Stromal cell of bone marrow (primary cell): ENCODE measurements at regions not wholly inside any gene's neighbourhood (a gene's known extent, or its start where the extent isn't known, plus 50 kb on each side); places are given as distances from the start of the nearest gene placed in this dataset.

Experiments
- DNase-seq: peaks from one replicate; pipeline ENCODE4 v3.0.0-alpha.2; 2012; ENCODE audit warnings: low read depth

DNA sequence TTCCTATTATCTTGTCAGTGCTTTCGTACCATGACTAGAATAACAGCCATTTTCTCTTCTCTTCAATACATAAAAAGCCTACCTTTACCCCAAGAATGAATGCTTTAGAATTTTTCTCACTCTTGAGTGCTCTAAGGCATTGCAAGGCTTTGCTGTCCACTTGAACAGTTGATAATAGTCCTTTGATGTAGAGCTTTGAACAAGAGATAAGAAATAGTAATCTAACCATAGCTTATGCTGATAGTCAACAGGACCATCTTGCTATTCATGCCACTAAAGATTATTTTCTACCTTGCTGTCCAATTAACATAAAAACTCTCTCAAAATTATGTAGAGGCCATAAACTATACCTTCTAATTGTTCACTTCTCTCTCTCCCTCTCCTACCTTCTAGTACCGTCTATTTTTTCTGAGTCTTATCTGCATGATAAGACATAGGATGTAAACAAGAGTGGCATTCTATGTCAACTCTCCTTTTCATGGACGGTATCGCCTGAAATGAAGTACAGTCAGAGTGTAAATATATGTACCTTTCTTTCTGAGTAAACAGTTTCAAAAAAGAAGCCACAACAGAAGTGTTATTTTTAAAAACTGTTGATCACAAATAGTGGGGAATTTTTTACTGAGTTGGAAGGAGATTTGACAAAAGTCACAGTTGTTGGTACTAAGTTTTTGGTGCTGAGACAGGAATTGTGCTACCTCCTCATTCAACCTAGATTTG is 297.9 kb downstream of the NDFIP2 start:
- DNase-seq: no peak

DNA sequence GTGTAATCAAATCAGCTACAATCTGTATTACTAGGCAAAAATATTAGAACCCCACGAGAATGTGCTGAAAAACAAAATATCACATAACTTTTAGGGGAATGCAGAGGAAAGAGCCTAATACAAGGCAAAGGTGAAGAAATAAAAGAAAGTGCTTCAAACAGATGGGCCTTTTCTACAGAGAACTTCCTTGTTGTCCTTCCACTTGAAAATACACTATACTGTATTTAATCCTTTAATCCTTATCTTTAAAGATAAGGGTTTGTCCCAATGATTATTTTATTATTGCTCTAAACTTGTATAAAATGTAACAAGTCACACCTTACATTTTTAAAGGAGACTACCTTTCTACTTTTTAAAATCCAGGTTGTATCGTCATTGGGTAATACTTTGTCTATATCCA is 296.5 kb downstream of the NDFIP2 start:
- DNase-seq: no peak

DNA sequence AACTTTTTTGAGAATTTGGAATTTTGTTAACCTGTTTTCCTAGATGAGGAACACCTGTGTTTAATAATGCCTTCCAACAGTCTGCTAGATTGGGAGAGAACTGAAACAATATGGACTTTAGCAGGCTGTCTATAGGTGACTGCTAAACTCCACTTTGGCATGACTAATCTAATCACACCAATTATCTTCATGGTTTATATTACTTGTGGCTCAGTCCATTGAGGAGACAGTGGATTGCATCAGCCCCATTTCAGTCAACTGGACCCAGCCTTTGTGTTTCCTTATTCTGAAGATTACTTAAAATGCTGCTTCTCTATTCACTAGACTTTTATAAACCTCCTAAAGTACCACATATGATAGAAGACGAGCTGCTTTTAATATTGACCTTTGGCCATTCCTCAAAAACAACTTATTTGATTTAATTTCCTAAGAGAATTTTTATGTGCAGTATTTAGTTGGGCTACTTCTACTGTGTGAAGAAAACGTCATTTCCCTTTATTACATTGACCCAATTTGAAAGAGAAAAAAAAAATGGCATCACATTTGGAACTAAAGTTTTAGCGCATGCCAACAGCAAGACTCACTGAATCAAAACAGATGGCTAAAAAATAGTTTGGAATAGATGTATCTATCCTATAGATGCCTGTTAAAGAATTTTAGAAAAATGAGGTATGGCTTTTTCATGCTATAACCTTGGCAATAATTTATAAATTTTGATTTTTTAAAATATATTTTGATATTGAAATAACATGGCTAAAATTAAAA is 295.8 kb downstream of the NDFIP2 start:
- no peak for DNase-seq

DNA sequence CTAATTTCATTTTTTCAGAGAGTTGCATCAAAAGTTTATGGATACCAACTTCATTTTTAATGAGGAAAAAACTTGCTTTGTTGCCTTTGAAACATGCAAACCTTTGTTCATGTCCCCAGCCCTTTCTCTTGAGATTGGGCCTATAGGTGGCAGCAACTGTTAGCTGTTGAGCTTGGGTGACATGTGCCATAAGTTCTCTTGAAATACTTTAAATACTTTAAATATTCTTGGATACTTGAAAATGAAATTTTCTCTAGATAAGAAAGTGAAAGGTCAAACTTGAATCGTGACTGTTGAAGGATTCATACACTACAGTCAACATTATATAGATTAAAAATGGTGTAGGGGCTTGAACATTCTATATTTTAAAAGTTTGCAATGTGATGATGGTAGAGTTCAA is 294.9 kb downstream of the NDFIP2 start:
- DNase-seq: peak; percentile 65

DNA sequence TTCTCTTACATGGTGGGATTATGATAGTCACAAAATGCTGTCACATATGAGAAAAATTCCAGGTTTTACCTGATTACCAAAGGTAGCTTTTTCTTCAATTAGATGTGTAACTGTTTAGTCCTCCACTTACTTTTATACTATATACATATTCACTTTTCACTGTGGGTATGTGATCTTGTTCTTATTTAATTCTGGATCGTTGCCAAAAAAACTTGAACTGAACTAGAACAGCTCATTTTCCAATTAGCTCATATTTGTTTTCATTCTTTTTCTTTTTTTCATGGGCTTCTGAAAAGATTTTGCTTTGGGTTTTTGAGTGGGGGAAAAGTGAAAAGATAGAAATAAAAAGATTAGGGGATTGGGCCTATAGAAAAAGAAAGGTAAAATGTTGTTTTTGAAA is 291.9 kb downstream of the NDFIP2 start:
- DNase-seq: no peak

DNA sequence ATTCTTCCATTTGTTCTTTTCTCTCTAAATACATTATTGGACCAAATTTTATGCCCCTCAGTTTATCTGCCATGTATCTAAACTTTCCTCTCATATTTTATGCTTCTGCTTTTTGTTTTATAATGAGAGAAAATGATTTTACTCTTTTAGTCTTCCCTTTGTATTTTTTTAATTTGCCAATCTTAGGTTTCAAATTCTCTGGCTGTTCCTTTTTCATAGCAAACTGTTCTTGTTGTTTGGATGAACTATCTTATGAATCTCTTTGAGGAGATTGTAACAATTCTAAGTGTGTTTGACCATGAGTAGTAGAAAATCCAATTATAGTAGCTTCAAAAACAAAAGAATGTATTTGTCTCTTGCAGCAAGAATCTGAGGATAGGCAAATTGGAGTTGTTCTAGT is 290.5 kb downstream of the NDFIP2 start:
- no peak for DNase-seq

DNA sequence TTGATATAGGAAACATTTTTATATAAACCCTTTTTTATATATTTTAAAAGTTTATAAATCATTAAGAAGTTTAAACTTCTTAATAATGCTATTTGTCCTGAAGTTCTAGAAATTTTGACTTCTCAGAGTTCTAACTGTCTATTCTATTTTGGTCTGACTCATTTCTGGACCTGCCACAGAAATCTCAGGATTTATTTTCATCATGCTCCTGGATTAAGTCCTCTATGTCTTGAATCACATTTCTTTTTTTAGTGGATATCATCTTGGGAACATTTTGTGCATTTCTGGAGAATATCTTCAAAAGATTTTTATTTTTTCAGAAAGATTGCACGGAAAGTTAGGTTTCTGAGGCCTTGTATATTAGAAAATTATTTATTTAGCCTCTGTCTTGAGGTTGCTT is 289.1 kb downstream of the NDFIP2 start:
- no peak for DNase-seq

DNA sequence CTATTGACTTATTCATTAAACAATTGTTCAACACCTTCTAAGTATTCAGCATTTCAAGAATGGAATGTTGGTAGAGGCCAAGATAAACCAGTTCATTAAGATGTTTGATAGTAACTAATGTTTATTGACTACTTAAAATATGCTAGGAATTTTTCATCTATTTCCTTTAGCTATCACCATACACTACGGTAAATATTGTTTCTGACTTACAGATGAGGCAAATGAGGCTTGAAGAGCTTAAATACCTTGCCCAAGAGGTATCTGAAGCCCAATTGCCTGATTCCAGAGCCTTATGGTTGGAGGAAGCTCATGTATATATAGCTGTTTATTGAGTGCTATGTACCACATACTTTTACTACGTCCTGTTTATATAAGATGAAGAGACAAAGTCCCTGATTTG is 286.2 kb downstream of the NDFIP2 start:
- DNase-seq: no peak

DNA sequence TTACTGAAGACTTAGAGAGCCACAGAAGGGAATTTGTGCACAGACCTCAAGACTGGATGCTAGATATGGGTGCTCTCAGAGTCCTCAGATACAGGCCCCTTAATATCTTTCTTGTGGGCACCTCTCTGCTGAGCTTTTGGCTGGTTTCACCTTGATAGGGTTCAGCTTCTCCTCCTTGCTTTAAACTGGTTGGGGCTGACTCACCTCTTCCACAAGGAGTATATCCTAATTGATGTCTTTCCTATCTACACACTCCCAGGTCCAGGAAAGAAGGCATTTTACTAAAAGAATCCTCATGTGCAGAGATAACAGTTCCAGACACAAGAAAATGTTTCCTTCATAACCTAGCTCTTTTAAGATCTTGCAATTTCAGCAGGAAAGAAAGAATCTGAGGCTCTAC is 284.4 kb downstream of the NDFIP2 start:
- DNase-seq: no peak

DNA sequence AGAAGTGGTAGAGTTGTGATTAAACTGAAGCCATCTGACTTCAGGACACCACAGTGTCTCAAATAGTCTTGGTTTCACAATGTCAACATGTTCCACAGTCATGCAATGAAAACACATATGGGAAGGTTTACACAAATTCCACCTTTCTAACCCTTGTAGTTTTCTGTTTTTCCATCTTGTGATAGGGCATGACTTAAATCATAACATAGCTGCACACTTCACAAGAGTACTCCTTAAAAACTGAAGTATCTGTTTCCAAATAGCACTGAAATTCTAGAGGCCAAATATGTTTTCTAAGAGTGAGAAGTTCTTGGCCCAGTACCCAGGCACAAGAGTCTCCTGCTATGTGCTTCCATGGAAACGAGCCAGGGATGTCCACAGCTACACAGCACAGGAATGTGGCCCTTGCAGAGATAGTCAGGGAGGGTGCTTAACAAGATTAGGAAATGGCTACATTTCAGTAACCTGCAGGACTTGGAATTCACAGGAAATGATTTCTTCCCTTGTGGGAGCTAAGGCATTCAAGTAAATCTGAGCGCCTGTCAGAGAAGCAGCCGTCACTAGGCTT is 269.1 kb downstream of the NDFIP2 start:
- DNase-seq: peak; percentile 61

DNA sequence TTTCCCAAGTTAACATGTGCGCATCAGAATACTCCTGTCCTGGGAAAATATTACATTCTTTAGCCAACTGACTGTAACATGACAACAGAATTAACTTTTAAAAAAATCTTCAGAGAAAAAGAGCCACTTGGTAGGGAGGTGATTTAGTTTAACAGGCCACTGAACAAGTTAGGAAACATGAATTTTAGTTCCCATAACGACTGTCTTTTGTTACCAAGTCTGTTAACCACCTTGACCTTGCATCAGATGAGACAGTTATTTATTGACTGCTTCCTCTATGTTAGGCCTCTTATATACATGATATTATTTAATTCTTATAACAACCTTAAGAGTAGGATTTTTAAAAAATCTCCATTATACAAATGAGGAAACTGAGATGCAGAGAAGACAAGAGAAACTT is 268.6 kb downstream of the NDFIP2 start:
- no peak for DNase-seq

DNA sequence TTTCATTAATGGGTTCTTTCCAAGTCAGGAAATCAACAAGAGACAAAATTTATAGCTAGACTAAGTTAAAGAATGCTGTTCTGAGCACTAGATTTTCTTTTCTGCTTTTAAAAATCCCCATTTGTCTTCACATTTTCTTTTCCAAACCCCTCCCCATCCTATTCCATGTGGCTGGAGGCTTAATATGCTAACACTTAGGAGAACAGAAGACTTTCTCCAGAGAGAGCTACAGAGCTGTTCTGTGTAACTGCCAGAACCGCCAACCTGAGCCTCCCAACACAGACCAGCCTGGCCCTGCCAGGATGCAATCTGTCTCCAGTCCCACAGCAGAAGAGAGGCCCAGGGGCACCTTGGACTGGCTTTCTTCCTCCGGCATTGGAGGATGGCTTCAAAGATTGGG is 264.1 kb downstream of the NDFIP2 start:
- DNase-seq: no peak

DNA sequence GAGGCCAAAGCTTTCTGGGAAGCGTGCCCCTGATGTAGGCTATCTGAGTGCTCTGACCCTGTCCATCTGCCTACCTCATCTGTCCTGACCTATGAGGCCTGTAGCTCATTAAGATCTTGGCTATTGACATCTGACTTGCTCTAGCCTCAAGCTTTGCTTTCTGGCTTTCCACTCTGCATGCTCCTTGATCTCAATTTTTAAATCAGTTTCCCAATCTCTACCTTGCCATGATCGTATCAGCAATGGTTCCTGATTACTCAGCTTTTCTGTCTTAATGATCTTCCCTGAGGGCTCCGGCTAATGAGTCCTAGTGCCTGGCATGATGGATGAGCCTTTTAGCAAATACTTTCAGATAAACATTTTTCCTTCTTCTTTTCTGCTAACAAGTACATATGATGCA is 262.0 kb downstream of the NDFIP2 start:
- no peak for DNase-seq

DNA sequence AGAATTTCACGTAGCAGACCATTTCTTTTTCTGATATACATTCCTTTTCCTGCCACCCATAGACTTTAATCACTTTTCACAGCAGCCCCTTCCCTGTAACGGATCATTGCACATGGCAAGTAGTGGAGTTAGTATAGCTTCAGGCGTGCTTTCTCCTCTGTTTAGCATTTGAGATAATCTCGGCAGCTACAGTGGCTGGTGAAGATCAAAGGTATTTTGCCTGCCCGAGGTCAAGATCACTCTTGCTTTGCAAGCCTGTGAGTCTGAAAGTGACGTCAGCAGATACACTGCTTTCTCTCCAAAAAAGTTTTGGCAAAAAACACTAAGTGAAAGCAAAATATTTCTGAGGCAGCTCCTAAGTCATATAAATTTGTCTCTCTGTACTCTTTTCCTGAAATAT is 260.0 kb downstream of the NDFIP2 start:
- peak; percentile 19 for DNase-seq

DNA sequence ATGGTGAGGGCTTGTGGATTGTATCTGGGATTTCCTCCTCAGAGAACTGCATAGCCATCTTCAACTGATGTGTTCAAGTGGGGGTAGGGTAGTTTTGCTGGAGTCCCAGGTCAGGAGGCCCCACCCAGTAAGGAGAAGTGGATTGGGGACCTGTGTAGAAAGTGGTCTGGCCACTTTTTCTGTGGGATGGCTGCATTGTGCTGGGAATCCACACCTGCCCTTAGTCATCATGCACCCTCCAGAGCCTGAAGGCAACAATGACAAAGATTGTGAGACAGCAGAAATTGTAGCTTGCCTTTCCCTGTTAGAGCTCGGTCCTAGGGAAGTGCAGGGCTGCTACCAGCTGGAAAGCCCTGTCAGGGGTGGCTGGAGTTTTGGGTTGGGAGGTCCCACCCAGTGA is 255.4 kb downstream of the NDFIP2 start:
- no peak for DNase-seq

DNA sequence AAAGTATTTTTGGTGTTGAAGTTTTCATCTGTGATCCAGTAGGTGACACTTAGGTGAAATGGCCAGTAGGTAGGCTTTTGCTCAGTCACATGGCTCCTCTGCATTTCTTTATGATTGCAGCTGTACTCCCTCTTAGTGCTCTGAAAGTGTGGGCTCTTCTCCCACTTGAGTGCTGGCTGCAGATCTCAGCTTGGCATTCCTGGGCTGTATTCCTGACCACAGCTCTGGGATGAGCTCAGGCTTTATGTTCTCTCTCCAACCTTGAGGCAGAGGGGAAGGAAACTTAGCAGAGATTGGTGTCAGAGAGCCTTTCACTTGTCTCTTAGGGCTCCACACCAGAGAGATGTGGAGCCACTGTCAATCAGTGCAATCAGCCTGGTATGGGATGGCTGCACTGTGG is 254.3 kb downstream of the NDFIP2 start:
- no peak for DNase-seq

DNA sequence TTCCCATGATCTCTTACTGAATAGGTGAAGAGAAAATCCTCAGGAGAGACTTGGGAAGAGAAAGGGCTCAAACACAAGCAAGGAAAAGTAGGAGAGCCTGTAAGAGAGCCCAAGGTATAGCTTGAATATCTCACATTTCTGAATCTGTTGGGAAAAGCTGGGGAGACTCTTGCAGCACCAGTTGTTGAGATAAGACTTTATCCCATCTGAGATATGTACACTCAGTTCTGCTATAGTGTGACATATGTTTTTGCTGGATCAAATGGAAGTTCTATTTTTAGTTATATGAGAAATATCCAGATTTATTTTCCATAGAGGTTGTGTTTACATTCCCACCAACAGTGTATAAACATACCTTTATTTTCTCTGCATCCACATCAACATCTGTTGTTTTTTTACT is 246.1 kb downstream of the NDFIP2 start:
- DNase-seq: no peak

DNA sequence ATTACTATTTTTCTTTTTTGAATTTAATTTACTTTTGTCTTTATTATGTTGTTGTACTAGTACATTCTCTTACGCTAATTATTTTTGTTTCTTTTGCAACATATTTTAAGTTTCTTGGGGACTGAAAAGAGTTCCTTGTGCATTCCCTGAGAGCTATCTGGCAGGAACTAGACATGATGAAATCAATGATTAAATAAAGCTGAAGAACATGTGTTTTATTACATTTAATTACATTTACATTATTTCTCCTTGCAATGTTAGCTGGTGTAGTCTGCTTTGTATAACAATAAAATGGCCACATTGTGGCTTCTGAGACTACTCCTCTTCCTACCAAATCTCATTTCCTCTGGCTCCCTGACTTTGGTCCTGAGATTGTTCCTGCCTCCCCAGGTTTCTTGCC is 244.9 kb downstream of the NDFIP2 start:
- DNase-seq: no peak

DNA sequence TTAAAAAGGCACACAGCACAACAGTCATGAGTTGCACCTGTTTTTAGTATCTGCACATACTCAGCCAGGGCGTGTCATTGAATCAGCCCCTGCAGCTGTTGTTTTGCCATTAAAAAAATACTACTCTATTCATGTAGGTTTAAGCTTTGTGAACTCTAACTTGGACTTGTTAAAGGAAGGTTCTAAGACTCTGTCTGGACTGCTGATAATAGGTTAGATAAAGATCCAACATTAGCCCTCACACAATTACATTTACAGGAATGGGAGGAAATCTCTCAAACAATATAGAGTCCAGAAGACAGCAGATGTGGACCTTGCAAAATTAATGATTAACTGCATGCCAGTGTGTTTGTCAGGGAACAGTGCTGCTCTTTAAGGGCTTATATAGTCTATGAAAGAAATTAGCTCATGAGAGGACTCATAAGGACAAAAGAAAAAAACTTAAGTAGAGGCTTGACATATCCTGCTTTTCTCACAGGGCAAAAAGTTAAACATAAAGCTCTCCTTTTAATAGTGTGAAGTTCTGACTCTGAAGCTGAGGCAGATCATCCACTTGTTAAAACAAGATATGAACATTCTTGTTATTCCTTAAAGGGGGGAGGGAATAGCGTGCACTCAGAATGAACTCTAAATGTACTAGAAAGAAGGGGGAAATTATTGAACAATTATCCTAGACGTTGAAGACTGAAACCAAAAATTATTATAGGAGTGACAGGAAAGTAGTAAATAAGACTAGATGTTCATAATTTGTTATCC is 243.6 kb downstream of the NDFIP2 start:
- DNase-seq: no peak

DNA sequence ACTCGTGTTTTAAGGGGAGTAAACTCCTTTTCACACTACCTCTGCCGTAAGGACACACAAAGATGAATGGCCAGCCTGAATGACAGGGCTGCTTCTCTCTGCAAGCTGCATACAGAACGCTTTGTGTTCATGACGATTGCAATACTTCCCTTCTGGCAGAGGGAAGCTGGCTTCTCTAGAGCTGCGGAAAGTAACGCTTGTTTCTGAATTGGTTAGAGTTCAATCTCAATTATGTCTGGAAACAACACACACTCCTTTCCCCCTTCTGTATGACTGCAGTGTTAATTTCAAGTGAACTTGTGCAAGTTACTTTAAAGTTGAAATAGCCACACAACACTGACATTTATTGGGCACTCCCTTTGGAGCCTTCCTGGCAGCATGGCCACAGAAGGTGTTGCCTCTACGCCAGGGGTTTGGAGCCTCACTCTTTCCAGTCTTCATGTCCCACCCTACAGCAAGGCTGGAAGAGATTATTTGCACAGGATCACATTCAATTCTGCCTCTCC is 242.6 kb downstream of the NDFIP2 start:
- no peak for DNase-seq

DNA sequence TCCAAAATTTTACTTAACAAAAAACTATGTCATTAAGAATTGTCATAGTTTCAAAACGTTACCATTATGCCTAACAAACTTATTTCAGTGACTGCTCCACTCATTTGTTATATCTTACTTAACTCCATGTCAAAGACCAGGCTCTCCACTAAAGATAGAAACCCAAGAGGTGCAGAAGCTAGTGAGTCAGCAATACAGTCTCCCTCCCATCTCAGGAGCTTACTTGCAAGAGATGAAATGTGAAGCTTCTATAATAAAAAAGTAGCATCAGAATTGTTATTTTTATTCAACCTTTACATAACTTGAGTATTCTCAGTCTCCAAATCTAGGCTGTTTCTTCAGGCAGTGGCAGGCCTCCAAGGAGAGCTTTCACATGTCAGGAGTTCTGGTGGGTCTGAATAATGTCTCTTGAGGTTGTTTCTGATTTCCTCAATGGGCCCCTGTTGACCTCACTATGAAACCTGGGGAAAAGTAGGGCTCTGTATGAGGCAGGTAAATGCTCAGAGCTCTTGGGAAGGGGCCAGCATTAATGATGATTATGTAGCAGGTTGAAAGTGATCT is 242.0 kb downstream of the NDFIP2 start:
- DNase-seq: no peak

DNA sequence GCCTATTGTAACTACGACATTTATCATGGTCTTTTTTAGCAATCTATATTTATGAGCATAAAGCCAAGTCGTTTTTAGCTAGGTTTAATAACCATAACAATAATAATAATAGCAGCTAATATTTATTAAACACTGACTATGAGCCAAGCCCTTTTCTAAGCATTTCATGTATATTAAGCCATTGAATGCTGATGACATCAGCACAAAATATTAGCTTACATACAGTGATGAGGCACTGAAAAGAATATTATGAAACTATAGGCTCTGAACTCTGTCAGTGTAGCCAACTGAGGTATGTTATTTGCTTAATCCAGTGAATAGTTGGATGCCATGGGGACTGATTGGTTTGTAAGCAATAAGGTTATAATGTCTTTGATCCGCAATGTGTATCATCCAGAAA is 235.2 kb downstream of the NDFIP2 start:
- no peak for DNase-seq
